ENCODE measurements at regions not wholly inside any gene's neighbourhood (a gene's known extent, or its start where the extent isn't known, plus 50 kb on each side); places are given as distances from the start of the nearest gene placed in this dataset.

GRCh38 chr1:191992118-191992517 is 166.1 kb upstream of the RGS18 start:
- TF ChIP-seq, protein P1, sequence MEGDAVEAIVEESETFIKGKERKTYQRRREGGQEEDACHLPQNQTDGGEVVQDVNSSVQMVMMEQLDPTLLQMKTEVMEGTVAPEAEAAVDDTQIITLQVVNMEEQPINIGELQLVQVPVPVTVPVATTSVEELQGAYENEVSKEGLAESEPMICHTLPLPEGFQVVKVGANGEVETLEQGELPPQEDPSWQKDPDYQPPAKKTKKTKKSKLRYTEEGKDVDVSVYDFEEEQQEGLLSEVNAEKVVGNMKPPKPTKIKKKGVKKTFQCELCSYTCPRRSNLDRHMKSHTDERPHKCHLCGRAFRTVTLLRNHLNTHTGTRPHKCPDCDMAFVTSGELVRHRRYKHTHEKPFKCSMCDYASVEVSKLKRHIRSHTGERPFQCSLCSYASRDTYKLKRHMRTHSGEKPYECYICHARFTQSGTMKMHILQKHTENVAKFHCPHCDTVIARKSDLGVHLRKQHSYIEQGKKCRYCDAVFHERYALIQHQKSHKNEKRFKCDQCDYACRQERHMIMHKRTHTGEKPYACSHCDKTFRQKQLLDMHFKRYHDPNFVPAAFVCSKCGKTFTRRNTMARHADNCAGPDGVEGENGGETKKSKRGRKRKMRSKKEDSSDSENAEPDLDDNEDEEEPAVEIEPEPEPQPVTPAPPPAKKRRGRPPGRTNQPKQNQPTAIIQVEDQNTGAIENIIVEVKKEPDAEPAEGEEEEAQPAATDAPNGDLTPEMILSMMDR (IDR thresholded peaks at IDR 0.05): no peak
- no peak for TF ChIP-seq EP300 (IDR thresholded peaks at IDR 0.05)
- TF ChIP-seq POLR2A (IDR thresholded peaks at IDR 0.05): no peak
- TF ChIP-seq POLR2AphosphoS5 (IDR thresholded peaks at IDR 0.05): no peak

Measured in suprapubic skin (tissue), 4 donors.